ENCODE measurements at regions not wholly inside any gene's neighbourhood (a gene's known extent, or its start where the extent isn't known, plus 50 kb on each side); places are given as distances from the start of the nearest gene placed in this dataset.

GRCh38 chr5:167814828-167815227, 476.6 kb upstream of the WWC1 start:
- no peak for TF ChIP-seq ZNF232 (CRISPR knock-in tag; IDR thresholded peaks at IDR 0.05)
- TF ChIP-seq ATF6 (CRISPR knock-in tag; IDR thresholded peaks at IDR 0.05), result no peak
- TF ChIP-seq TEAD4 (CRISPR knock-in tag; IDR thresholded peaks at IDR 0.05), result no peak
- TF ChIP-seq NR1H2 (CRISPR knock-in tag; IDR thresholded peaks at IDR 0.05), result no peak
- no peak for TF ChIP-seq NR2C2 (CRISPR knock-in tag; IDR thresholded peaks at IDR 0.05)
- TF ChIP-seq ESRRA (CRISPR knock-in tag; IDR thresholded peaks at IDR 0.05; ENCODE audit: borderline replicate concordance), result no peak
- TF ChIP-seq OVOL2 (CRISPR knock-in tag; IDR thresholded peaks at IDR 0.05; ENCODE audit: borderline replicate concordance), result no peak
- no peak for TF ChIP-seq TCF7 (CRISPR knock-in tag; IDR thresholded peaks at IDR 0.05; ENCODE audit: low read depth)
- no peak for TF ChIP-seq CTCF (IDR thresholded peaks at IDR 0.05)
